ENCODE measurements at regions not wholly inside any gene's neighbourhood (a gene's known extent, or its start where the extent isn't known, plus 50 kb on each side); places are given as distances from the start of the nearest gene placed in this dataset.
"Not testable (repeated sequence)": the region's sequence is repeated elsewhere in the genome, so short reads cannot be mapped to it uniquely, and the experiment has no call there.

- BruUV-seq (replicated peaks) = no TSS peak
- POLR2A ChIA-PET = no interaction called here
Observed at GRCh38 chr10:76621886-76622620, 1015.6 kb downstream of the KCNMA1 start.

GRCh38 chr10:76618641-76619040 is 1019.0 kb downstream of the KCNMA1 start:
- Mint-ChIP-seq H3K4me3 (ENCODE audit: unreplicated experiment) (no peak overlapping the region), H3K27ac (ENCODE audit: low read depth, unreplicated experiment) (no peak overlapping the region), H3K36me3 (ENCODE audit: insufficient read depth, unreplicated experiment) (no peaks in the 10 kb centered on the region), H3K4me1 (ENCODE audit: insufficient read depth, unreplicated experiment) (no peaks in the 10 kb centered on the region), H3K27me3 (ENCODE audit: insufficient read depth, unreplicated experiment) (no peaks in the 10 kb centered on the region), H3K9me3 (ENCODE audit: unreplicated experiment) (peaks cover 9% of the 10 kb centered on the region)
- ChIA-PET CTCF (no interaction called here), POLR2A (no interaction called here)
- no TSS peak for BruUV-seq (replicated peaks)
- intact Hi-C loops (cut with micrococcal nuclease) = no loop called here
- DNase-seq (ENCODE audit: unreplicated experiment) = no peak
- no peak for TF ChIP-seq CTCF (IDR thresholded peaks at IDR 0.05; ENCODE audit: unreplicated experiment)

More at GRCh38 chr10:76621886-76622620, 1015.6 kb downstream of the KCNMA1 start:
- Mint-ChIP-seq H3K4me3 (ENCODE audit: unreplicated experiment) (no peak overlapping the region), H3K9me3 (ENCODE audit: unreplicated experiment) (peaks cover 9% of the 10 kb centered on the region), H3K4me1 (ENCODE audit: insufficient read depth, unreplicated experiment) (no peaks in the 10 kb centered on the region), H3K27ac (ENCODE audit: low read depth, unreplicated experiment) (no peak overlapping the region), H3K36me3 (ENCODE audit: insufficient read depth, unreplicated experiment) (no peaks in the 10 kb centered on the region), H3K27me3 (ENCODE audit: insufficient read depth, unreplicated experiment) (no peaks in the 10 kb centered on the region)
- no peak for TF ChIP-seq CTCF (IDR thresholded peaks at IDR 0.05; ENCODE audit: unreplicated experiment)
- intact Hi-C loops (cut with micrococcal nuclease) = no loop called here
- CTCF ChIA-PET = no interaction called here
- no peak for DNase-seq (ENCODE audit: unreplicated experiment)

GRCh38 chr10:76618171-76618570 is 1019.4 kb downstream of the KCNMA1 start:
- H3K36me3 Mint-ChIP-seq (ENCODE audit: insufficient read depth, unreplicated experiment) = no peaks in the 10 kb centered on the region
- H3K4me1 Mint-ChIP-seq (ENCODE audit: insufficient read depth, unreplicated experiment) = no peaks in the 10 kb centered on the region
- POLR2A ChIA-PET = no interaction called here
- intact Hi-C loops (cut with micrococcal nuclease) = no loop called here
- no peak for DNase-seq (ENCODE audit: unreplicated experiment)
- no peak overlapping the region for H3K4me3 Mint-ChIP-seq (ENCODE audit: unreplicated experiment)
- CTCF ChIA-PET = no interaction called here
- no peaks in the 10 kb centered on the region for H3K27me3 Mint-ChIP-seq (ENCODE audit: insufficient read depth, unreplicated experiment)
- BruUV-seq (replicated peaks) = no TSS peak
- no peak overlapping the region for H3K27ac Mint-ChIP-seq (ENCODE audit: low read depth, unreplicated experiment)
- H3K9me3 Mint-ChIP-seq (ENCODE audit: unreplicated experiment) = peaks cover 9% of the 10 kb centered on the region
- no peak for TF ChIP-seq CTCF (IDR thresholded peaks at IDR 0.05; ENCODE audit: unreplicated experiment)

GRCh38 chr10:76616666-76617065 is 1020.9 kb downstream of the KCNMA1 start:
- CTCF ChIA-PET; POLR2A ChIA-PET; H3K9me3 Mint-ChIP-seq (ENCODE audit: unreplicated experiment); BruUV-seq (replicated peaks); H3K27me3 Mint-ChIP-seq (ENCODE audit: insufficient read depth, unreplicated experiment); H3K27ac Mint-ChIP-seq (ENCODE audit: low read depth, unreplicated experiment); H3K4me1 Mint-ChIP-seq (ENCODE audit: insufficient read depth, unreplicated experiment); intact Hi-C loops (cut with micrococcal nuclease); DNase-seq (ENCODE audit: unreplicated experiment); H3K36me3 Mint-ChIP-seq (ENCODE audit: insufficient read depth, unreplicated experiment); H3K4me3 Mint-ChIP-seq (ENCODE audit: unreplicated experiment): not testable (repeated sequence)

GRCh38 chr10:76615049-76615448 is 1022.6 kb downstream of the KCNMA1 start:
- no peaks in the 10 kb centered on the region for H3K9me3 Mint-ChIP-seq (ENCODE audit: unreplicated experiment)
- no peak for TF ChIP-seq CTCF (IDR thresholded peaks at IDR 0.05; ENCODE audit: unreplicated experiment)
- BruUV-seq (replicated peaks) = no TSS peak
- no peaks in the 10 kb centered on the region for H3K27me3 Mint-ChIP-seq (ENCODE audit: insufficient read depth, unreplicated experiment)
- no peaks in the 10 kb centered on the region for H3K4me1 Mint-ChIP-seq (ENCODE audit: insufficient read depth, unreplicated experiment)
- H3K27ac Mint-ChIP-seq (ENCODE audit: low read depth, unreplicated experiment) = no peak overlapping the region
- H3K4me3 Mint-ChIP-seq (ENCODE audit: unreplicated experiment) = no peak overlapping the region
- POLR2A ChIA-PET = no interaction called here
- intact Hi-C loops (cut with micrococcal nuclease) = no loop called here
- CTCF ChIA-PET = no interaction called here
- H3K36me3 Mint-ChIP-seq (ENCODE audit: insufficient read depth, unreplicated experiment) = no peaks in the 10 kb centered on the region
- DNase-seq (ENCODE audit: unreplicated experiment) = no peak

Measured in MCF 10A (cell line).